H1 (cell line): ENCODE measurements at regions not wholly inside any gene's neighbourhood (a gene's known extent, or its start where the extent isn't known, plus 50 kb on each side); places are given as distances from the start of the nearest gene placed in this dataset.

Experiments used
- ASH2L ChIP-seq: fragments of 200-600, 300-600 bp; sonication (generic); IDR thresholded peaks from one replicate; pipeline ENCODE4 v1.7.1; 2017; ENCODE audit warnings: low read length
- BACH1 ChIP-seq: IDR thresholded peaks from 2 replicates; pipeline ENCODE4 v1.6.1; 2012; ENCODE audit warnings: low read length, improper control_type of control experiment
- EP300 ChIP-seq, 2 experiments: IDR thresholded peaks; 1 replicate in 1 of 2; 2 replicates in 1 of 2; pipeline ENCODE4 v1.6.1; 2011 to 2012; ENCODE audit warnings: low read depth in 2 of 2, low read length in 2 of 2, mild to moderate bottlenecking in 2 of 2, borderline replicate concordance in 1 of 2, inconsistent platforms in 1 of 2, moderate library complexity in 1 of 2
- YY1 ChIP-seq: IDR thresholded peaks from 2 replicates; pipeline ENCODE4 v1.6.1; 2011; ENCODE audit warnings: low read depth, mild to moderate bottlenecking, low read length

- TF ChIP-seq YY1: no peak
- TF ChIP-seq BACH1: no peak
- no peak for TF ChIP-seq ASH2L
- TF ChIP-seq EP300 (IDR thresholded peaks at IDR 0.05; ENCODE audit: borderline replicate concordance in 1 of 2, low read depth in 2 of 2, low read length in 2 of 2): no peak
These were observed 107.0 kb upstream of the CD55 start (continued) for GRCh38 chr1:207214453-207214852.
